HepG2 (cell line): ENCODE measurements at regions not wholly inside any gene's neighbourhood (a gene's known extent, or its start where the extent isn't known, plus 50 kb on each side); places are given as distances from the start of the nearest gene placed in this dataset.
A peak's percentile ranks its signal among the peaks of the same experiment; 100 is the strongest.

Experiments
- CEBPB ChIP-seq: IDR thresholded peaks from 2 replicates; pipeline ENCODE4 v1.6.1; 2011; ENCODE audit warnings: low read depth, low read length, improper control_type of control experiment, borderline replicate concordance
- CEBPG ChIP-seq: IDR thresholded peaks from 2 replicates; pipeline ENCODE4 v1.6.1; 2016
- GTF3A ChIP-seq: sonication (generic); formaldehyde crosslinking; conservative IDR thresholded peaks from 2 replicates; pipeline ENCODE4 v1.4.0; 2020; ENCODE audit warnings: mild to moderate bottlenecking, missing genetic modification reagents
- HMG20B ChIP-seq: conservative IDR thresholded peaks from 2 replicates; pipeline ENCODE4 v1.6.1; 2016; ENCODE audit warnings: missing genetic modification reagents, missing compliant biosample characterization
- HNRNPL ChIP-seq: fragments of 200-400 bp; formaldehyde crosslinking; IDR thresholded peaks from 2 replicates; pipeline ENCODE4 v1.6.1; 2017; ENCODE audit warnings: mild to moderate bottlenecking, low read depth, low read length
- HOXA3 ChIP-seq: sonication (generic); formaldehyde crosslinking; IDR thresholded peaks from 2 replicates; pipeline ENCODE4 v1.5.0; 2020; ENCODE audit warnings: missing genetic modification reagents
- JDP2 ChIP-seq: sonication (generic); formaldehyde crosslinking; IDR thresholded peaks from 2 replicates; pipeline ENCODE4 v1.8.1; 2022; ENCODE audit warnings: missing genetic modification reagents, borderline replicate concordance
- MIER3 ChIP-seq: IDR thresholded peaks from 2 replicates; pipeline ENCODE4 v1.6.1; 2016; ENCODE audit warnings: missing compliant biosample characterization, borderline replicate concordance
- NCOA1 ChIP-seq: sonication (generic); formaldehyde crosslinking; IDR thresholded peaks from 2 replicates; pipeline ENCODE4 v1.9.0; 2021; ENCODE audit warnings: missing genetic modification reagents
- PAX8 ChIP-seq: sonication (generic); formaldehyde crosslinking; IDR thresholded peaks from 2 replicates; pipeline ENCODE4 v1.8.0; 2022; ENCODE audit warnings: mild to moderate bottlenecking, missing genetic modification reagents, borderline replicate concordance
- RXRB ChIP-seq: IDR thresholded peaks from 2 replicates; pipeline ENCODE4 v1.6.1; 2016; ENCODE audit warnings: borderline replicate concordance, missing genetic modification reagents, missing compliant biosample characterization
- SRSF4 ChIP-seq: fragments of 200-400 bp; formaldehyde crosslinking; IDR thresholded peaks from one replicate; pipeline ENCODE4 v1.6.1; 2018; ENCODE audit warnings: mild to moderate bottlenecking, low read depth, low read length, moderate library complexity; ENCODE audit not compliant: poor library complexity, severe bottlenecking
- SRSF9 ChIP-seq: fragments of 200-400 bp; formaldehyde crosslinking; IDR thresholded peaks from 2 replicates; pipeline ENCODE4 v1.6.1; 2018; ENCODE audit warnings: borderline replicate concordance, mild to moderate bottlenecking, low read depth, low read length; ENCODE audit not compliant: insufficient read depth, poor library complexity, severe bottlenecking
- ZBTB3 ChIP-seq: sonication (generic); formaldehyde crosslinking; IDR thresholded peaks from 2 replicates; pipeline ENCODE4 v1.4.0; 2020; ENCODE audit warnings: low read depth, mild to moderate bottlenecking, moderate library complexity, missing genetic modification reagents, borderline replicate concordance
- ZNF180 ChIP-seq: sonication (generic); formaldehyde crosslinking; IDR thresholded peaks from 2 replicates; pipeline ENCODE4 v1.4.0; 2020; ENCODE audit warnings: low read depth, missing genetic modification reagents, borderline replicate concordance
- ZNF615 ChIP-seq: sonication (generic); formaldehyde crosslinking; IDR thresholded peaks from 2 replicates; pipeline ENCODE4 v1.5.0; 2020; ENCODE audit warnings: mild to moderate bottlenecking, missing genetic modification reagents, borderline replicate concordance
- ZNF781 ChIP-seq: sonication (generic); formaldehyde crosslinking; IDR thresholded peaks from 2 replicates; pipeline ENCODE4 v1.5.1; 2020; ENCODE audit warnings: borderline replicate concordance, mild to moderate bottlenecking, missing genetic modification reagents; ENCODE audit errors: not compliant biosample characterization
- TF ChIP-seq, protein P1 (sequence below): IDR thresholded peaks from 2 replicates; pipeline ENCODE4 v1.6.1; 2016; ENCODE audit warnings: missing biosample characterization, missing genetic modification reagents, low read depth
- TF ChIP-seq, protein P2 (sequence below): sonication (generic); formaldehyde crosslinking; IDR thresholded peaks from 2 replicates; pipeline ENCODE4 v1.5.1; 2020; ENCODE audit warnings: missing genetic modification reagents, mild to moderate bottlenecking, borderline replicate concordance
- TF ChIP-seq, protein P3 (sequence below): sonication (generic); formaldehyde crosslinking; IDR thresholded peaks from 2 replicates; pipeline ENCODE4 v1.8.1; 2023; ENCODE audit warnings: mild to moderate bottlenecking, missing genetic modification reagents
- TF ChIP-seq, protein P4 (sequence below): sonication (generic); formaldehyde crosslinking; IDR thresholded peaks from 2 replicates; pipeline ENCODE4 v1.8.0; 2022; ENCODE audit warnings: low read depth, missing genetic modification reagents
- TF ChIP-seq, protein P5 (sequence below): sonication (generic); formaldehyde crosslinking; IDR thresholded peaks from 2 replicates; pipeline ENCODE4 v1.5.0; 2020; ENCODE audit warnings: missing genetic modification reagents

DNA sequence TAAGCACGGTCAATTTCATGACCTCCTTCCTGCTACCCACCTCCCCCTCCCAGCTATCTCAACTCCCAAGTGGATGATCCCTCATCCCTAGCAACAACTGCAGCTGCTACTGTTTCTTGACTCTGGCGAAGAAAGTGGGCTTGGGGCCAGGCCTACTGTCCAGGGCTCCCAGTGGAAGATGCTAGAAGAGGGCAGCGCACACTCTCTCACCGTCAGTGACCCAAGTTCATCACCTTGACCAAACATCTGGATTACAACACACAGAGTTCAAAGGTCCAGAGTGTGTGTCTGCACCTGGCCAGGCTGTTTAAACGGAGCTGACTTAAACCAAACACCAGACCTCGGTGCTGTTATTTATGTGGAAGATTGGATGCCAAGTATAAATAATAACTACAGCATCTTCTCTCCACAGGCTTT lies 385.6 kb downstream of the SHQ1 start (continued):
- TF ChIP-seq, protein P1, sequence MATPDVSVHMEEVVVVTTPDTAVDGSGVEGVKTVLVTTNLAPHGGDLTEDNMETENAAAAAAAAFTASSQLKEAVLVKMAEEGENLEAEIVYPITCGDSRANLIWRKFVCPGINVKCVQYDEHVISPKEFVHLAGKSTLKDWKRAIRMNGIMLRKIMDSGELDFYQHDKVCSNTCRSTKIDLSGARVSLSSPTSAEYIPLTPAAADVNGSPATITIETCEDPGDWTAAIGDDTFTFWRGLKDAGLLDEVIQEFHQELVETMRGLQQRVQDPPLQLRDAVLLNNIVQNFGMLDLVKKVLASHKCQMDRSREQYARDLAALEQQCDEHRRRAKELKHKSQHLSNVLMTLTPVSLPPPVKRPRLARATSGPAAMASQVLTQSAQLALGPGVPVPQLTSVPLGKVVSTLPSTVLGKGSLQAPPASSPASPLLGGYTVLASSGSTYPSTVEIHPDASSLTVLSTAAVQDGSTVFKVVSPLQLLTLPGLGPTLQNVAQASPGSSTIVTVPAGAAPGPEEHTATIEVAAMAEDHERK (CRISPR knock-in tag): no peak
- TF ChIP-seq, protein P2, sequence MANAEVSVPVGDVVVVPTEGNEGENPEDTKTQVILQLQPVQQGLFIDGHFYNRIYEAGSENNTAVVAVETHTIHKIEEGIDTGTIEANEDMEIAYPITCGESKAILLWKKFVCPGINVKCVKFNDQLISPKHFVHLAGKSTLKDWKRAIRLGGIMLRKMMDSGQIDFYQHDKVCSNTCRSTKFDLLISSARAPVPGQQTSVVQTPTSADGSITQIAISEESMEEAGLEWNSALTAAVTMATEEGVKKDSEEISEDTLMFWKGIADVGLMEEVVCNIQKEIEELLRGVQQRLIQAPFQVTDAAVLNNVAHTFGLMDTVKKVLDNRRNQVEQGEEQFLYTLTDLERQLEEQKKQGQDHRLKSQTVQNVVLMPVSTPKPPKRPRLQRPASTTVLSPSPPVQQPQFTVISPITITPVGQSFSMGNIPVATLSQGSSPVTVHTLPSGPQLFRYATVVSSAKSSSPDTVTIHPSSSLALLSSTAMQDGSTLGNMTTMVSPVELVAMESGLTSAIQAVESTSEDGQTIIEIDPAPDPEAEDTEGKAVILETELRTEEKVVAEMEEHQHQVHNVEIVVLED (CRISPR knock-in tag): no peak
- no peak for TF ChIP-seq ZNF781
- TF ChIP-seq, protein P3, sequence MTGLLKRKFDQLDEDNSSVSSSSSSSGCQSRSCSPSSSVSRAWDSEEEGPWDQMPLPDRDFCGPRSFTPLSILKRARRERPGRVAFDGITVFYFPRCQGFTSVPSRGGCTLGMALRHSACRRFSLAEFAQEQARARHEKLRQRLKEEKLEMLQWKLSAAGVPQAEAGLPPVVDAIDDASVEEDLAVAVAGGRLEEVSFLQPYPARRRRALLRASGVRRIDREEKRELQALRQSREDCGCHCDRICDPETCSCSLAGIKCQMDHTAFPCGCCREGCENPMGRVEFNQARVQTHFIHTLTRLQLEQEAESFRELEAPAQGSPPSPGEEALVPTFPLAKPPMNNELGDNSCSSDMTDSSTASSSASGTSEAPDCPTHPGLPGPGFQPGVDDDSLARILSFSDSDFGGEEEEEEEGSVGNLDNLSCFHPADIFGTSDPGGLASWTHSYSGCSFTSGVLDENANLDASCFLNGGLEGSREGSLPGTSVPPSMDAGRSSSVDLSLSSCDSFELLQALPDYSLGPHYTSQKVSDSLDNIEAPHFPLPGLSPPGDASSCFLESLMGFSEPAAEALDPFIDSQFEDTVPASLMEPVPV (CRISPR knock-in tag): no peak
- TF ChIP-seq HNRNPL: no peak
- TF ChIP-seq ZNF180 (CRISPR knock-in tag): no peak
- no peak for TF ChIP-seq NCOA1 (CRISPR knock-in tag)
- TF ChIP-seq ZNF615: no peak
- TF ChIP-seq JDP2 (CRISPR knock-in tag): no peak
- TF ChIP-seq ZBTB3 (CRISPR knock-in tag): no peak
- peak; percentile 79; the same call in 1 of the 2 replicates for TF ChIP-seq MIER3 (CRISPR knock-in tag)
- TF ChIP-seq RXRB (CRISPR knock-in tag): peak; percentile 93
- TF ChIP-seq GTF3A (CRISPR knock-in tag): no peak
- peak; percentile 75 for TF ChIP-seq CEBPB
- TF ChIP-seq, protein P4, sequence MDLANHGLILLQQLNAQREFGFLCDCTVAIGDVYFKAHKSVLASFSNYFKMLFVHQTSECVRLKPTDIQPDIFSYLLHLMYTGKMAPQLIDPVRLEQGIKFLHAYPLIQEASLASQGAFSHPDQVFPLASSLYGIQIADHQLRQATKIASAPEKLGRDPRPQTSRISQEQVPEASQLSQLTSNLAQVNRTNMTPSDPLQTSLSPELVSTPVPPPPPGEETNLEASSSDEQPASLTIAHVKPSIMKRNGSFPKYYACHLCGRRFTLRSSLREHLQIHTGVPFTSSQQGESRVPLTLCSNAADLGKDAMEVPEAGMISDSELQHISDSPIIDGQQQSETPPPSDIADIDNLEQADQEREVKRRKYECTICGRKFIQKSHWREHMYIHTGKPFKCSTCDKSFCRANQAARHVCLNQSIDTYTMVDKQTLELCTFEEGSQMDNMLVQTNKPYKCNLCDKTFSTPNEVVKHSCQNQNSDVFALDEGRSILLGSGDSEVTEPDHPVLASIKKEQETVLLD (CRISPR knock-in tag): no peak
- no peak for TF ChIP-seq SRSF9
- TF ChIP-seq, protein P5, sequence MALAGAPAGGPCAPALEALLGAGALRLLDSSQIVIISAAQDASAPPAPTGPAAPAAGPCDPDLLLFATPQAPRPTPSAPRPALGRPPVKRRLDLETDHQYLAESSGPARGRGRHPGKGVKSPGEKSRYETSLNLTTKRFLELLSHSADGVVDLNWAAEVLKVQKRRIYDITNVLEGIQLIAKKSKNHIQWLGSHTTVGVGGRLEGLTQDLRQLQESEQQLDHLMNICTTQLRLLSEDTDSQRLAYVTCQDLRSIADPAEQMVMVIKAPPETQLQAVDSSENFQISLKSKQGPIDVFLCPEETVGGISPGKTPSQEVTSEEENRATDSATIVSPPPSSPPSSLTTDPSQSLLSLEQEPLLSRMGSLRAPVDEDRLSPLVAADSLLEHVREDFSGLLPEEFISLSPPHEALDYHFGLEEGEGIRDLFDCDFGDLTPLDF: no peak
- TF ChIP-seq HOXA3 (CRISPR knock-in tag): peak; percentile 62; the same call in 1 of the 2 replicates
- TF ChIP-seq SRSF4: no peak
- TF ChIP-seq CEBPG: peak; percentile 87
- no peak for TF ChIP-seq HMG20B
- no peak for TF ChIP-seq PAX8
